ENCODE measurements at regions not wholly inside any gene's neighbourhood (a gene's known extent, or its start where the extent isn't known, plus 50 kb on each side); places are given as distances from the start of the nearest gene placed in this dataset.

DNA sequence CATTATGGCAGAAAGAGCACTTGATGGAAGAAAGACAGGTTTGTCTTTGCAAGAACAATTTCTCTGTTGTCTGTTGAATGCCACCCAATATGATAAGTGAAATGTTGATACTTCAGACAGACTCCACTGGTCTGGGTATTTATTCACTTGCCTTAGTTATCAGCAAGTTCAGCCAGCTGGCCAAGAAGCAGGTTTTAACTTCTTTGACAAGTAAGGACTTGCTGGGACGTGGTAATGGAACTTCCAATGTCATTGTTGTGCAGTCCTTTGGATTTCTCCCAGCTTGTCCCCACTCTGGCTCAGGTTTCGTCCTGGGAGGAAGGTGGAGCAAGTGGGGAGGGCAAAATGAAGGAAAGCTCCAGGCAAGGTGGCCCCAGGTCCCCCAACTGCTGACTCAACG is 497.4 kb downstream of the RPS24 start:
- Histone ChIP-seq H3K27ac (ENCODE audit: insufficient read depth, low read length) (no peak overlapping the region), H3K4me2 (ENCODE audit: extremely low read depth, insufficient read depth, low read length) (no peak overlapping the region), H2AFZ (ENCODE audit: low read length) (no peak overlapping the region), H3K9ac (ENCODE audit: insufficient read depth, low read length) (no peak overlapping the region), H3K36me3 (ENCODE audit: control insufficient read depth, insufficient read depth, low read length) (no peaks in the 10 kb centered on the region), H4K20me1 (ENCODE audit: control insufficient read depth, extremely low read depth, insufficient read depth, low read length) (no peaks in the 10 kb centered on the region), H3K4me3 (replicated peaks in 1 of 4; ENCODE audit: control extremely low read depth in 1 of 4, insufficient read depth in 1 of 4, low read depth in 3 of 4, low read length in 4 of 4) (no peak overlapping the region), H3K27me3 (ENCODE audit: control insufficient read depth, insufficient read depth, low read length) (no peaks in the 10 kb centered on the region), H3K9me3 (ENCODE audit: control insufficient read depth, insufficient read depth, low read depth, low read length) (no peaks in the 10 kb centered on the region), H3K79me2 (ENCODE audit: control insufficient read depth, insufficient read depth, low read length) (no peaks in the 10 kb centered on the region), H3K4me1 (ENCODE audit: control insufficient read depth, extremely low read depth, insufficient read depth, low read length) (no peaks in the 10 kb centered on the region)
- DNase-seq (ENCODE audit: low read depth in 2 of 2) = no peak
- no peak for TF ChIP-seq EZH2 (IDR thresholded peaks at IDR 0.05; ENCODE audit: low read length, missing control alignments)
- TF ChIP-seq, protein P1, sequence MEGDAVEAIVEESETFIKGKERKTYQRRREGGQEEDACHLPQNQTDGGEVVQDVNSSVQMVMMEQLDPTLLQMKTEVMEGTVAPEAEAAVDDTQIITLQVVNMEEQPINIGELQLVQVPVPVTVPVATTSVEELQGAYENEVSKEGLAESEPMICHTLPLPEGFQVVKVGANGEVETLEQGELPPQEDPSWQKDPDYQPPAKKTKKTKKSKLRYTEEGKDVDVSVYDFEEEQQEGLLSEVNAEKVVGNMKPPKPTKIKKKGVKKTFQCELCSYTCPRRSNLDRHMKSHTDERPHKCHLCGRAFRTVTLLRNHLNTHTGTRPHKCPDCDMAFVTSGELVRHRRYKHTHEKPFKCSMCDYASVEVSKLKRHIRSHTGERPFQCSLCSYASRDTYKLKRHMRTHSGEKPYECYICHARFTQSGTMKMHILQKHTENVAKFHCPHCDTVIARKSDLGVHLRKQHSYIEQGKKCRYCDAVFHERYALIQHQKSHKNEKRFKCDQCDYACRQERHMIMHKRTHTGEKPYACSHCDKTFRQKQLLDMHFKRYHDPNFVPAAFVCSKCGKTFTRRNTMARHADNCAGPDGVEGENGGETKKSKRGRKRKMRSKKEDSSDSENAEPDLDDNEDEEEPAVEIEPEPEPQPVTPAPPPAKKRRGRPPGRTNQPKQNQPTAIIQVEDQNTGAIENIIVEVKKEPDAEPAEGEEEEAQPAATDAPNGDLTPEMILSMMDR (conservative IDR thresholded peaks at IDR 0.05 in 1 of 2, IDR thresholded peaks at IDR 0.05 in 1 of 2; ENCODE audit: low read depth in 1 of 2, low read length in 2 of 2) = no peak

DNA sequence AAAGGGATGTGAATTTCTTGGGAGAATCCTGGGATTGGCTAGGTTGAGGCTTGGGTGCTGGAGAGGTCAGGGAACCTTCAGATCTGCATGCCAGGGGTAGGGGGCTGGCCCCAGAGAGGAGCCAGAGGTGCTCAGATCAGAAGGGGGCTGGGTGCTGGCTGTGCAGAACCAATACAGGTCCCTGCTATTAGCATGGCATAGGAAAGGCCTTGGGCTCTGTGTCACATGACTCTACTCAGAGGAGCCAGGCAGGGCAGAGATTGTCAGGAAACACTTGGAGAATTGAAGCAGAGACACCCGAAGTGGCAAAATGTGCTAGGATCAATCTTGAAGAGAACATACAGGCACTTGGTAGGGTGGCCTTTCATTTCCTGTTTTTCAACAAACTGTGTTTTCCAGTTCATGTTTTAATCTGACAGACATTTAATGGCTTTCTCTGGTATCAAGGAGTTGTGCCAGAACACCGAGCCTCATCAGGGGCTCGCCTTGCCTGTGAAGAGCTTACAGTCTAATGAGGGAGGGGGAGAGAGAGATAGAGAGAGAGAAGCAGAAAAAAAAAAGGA is 498.9 kb downstream of the RPS24 start:
- Histone ChIP-seq H3K4me1 (ENCODE audit: control insufficient read depth, extremely low read depth, insufficient read depth, low read length) (no peaks in the 10 kb centered on the region), H3K79me2 (ENCODE audit: control insufficient read depth, insufficient read depth, low read length) (no peaks in the 10 kb centered on the region), H3K36me3 (ENCODE audit: control insufficient read depth, insufficient read depth, low read length) (no peaks in the 10 kb centered on the region), H3K4me3 (replicated peaks in 1 of 4; ENCODE audit: control extremely low read depth in 1 of 4, insufficient read depth in 1 of 4, low read depth in 3 of 4, low read length in 4 of 4) (no peak overlapping the region), H4K20me1 (ENCODE audit: control insufficient read depth, extremely low read depth, insufficient read depth, low read length) (no peaks in the 10 kb centered on the region), H3K9ac (ENCODE audit: insufficient read depth, low read length) (no peak overlapping the region), H3K27me3 (ENCODE audit: control insufficient read depth, insufficient read depth, low read length) (no peaks in the 10 kb centered on the region), H2AFZ (ENCODE audit: low read length) (no peak overlapping the region), H3K9me3 (ENCODE audit: control insufficient read depth, insufficient read depth, low read depth, low read length) (no peaks in the 10 kb centered on the region), H3K4me2 (ENCODE audit: extremely low read depth, insufficient read depth, low read length) (no peak overlapping the region), H3K27ac (ENCODE audit: insufficient read depth, low read length) (no peak overlapping the region)
- TF ChIP-seq, protein P1 (conservative IDR thresholded peaks at IDR 0.05 in 1 of 2, IDR thresholded peaks at IDR 0.05 in 1 of 2; ENCODE audit: low read depth in 1 of 2, low read length in 2 of 2) = no peak
- no peak for TF ChIP-seq EZH2 (IDR thresholded peaks at IDR 0.05; ENCODE audit: low read length, missing control alignments)
- DNase-seq (ENCODE audit: low read depth in 2 of 2) = no peak

DNA sequence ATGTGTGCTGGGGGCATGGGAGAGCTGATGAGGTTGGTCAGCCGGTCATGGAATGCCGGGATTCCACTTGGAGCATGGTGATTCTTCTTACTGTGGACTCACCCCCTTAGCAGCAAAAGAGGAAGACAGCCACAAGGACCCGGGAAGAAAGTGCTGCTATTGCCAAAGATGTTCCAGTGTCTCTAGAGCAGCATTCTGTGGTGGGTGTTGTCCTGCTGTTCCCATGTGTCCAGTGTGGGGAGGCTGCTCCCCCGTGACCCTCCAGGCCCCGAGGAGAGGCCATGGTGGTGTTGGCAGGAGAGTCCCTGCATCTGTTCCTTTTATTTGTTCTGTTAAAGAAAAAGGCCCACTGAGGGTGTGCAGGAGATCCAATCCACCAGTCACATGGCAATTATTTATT is 499.4 kb downstream of the RPS24 start:
- Histone ChIP-seq H3K9me3 (ENCODE audit: control insufficient read depth, insufficient read depth, low read depth, low read length) (no peaks in the 10 kb centered on the region), H3K27ac (ENCODE audit: insufficient read depth, low read length) (no peak overlapping the region), H3K4me1 (ENCODE audit: control insufficient read depth, extremely low read depth, insufficient read depth, low read length) (no peaks in the 10 kb centered on the region), H2AFZ (ENCODE audit: low read length) (no peak overlapping the region), H4K20me1 (ENCODE audit: control insufficient read depth, extremely low read depth, insufficient read depth, low read length) (no peaks in the 10 kb centered on the region), H3K79me2 (ENCODE audit: control insufficient read depth, insufficient read depth, low read length) (no peaks in the 10 kb centered on the region), H3K4me3 (replicated peaks in 1 of 4; ENCODE audit: control extremely low read depth in 1 of 4, insufficient read depth in 1 of 4, low read depth in 3 of 4, low read length in 4 of 4) (no peak overlapping the region), H3K27me3 (ENCODE audit: control insufficient read depth, insufficient read depth, low read length) (no peaks in the 10 kb centered on the region), H3K4me2 (ENCODE audit: extremely low read depth, insufficient read depth, low read length) (no peak overlapping the region), H3K9ac (ENCODE audit: insufficient read depth, low read length) (no peak overlapping the region), H3K36me3 (ENCODE audit: control insufficient read depth, insufficient read depth, low read length) (no peaks in the 10 kb centered on the region)
- no peak for DNase-seq (ENCODE audit: low read depth in 2 of 2)
- TF ChIP-seq, protein P1 (conservative IDR thresholded peaks at IDR 0.05 in 1 of 2, IDR thresholded peaks at IDR 0.05 in 1 of 2; ENCODE audit: low read depth in 1 of 2, low read length in 2 of 2) = no peak
